ENCODE measurements at regions not wholly inside any gene's neighbourhood (a gene's known extent, or its start where the extent isn't known, plus 50 kb on each side); places are given as distances from the start of the nearest gene placed in this dataset.

- H3K4me3 ChIP-seq = no peak overlapping the region
- no peaks in the 10 kb centered on the region for H3K79me2 ChIP-seq (ENCODE audit: low read depth)
- peaks cover 4% of the 10 kb centered on the region for H3K4me1 Mint-ChIP-seq
- H3K27me3 Mint-ChIP-seq (ENCODE audit: insufficient read depth, low read depth) = peaks cover 9% of the 10 kb centered on the region
- no peaks in the 10 kb centered on the region for H4K20me1 ChIP-seq (ENCODE audit: low read depth)
- H2AFZ ChIP-seq (replicated peaks) = peak overlapping the region; percentile 89
- DNase-seq (ENCODE audit: low spot score) = no peak
- no peak overlapping the region for H3K27ac ChIP-seq
- no peaks in the 10 kb centered on the region for H3K9me3 ChIP-seq (ENCODE audit: low read depth)
- H3K36me3 ChIP-seq = no peaks in the 10 kb centered on the region
- peaks cover 3% of the 10 kb centered on the region for H3K9me3 Mint-ChIP-seq
- H3K36me3 Mint-ChIP-seq = no peaks in the 10 kb centered on the region
- H3K9ac ChIP-seq = no peak overlapping the region
- H3K4me2 ChIP-seq = no peak overlapping the region
- no peak overlapping the region for H3K27ac Mint-ChIP-seq
- peaks cover 3% of the 10 kb centered on the region for H3F3A ChIP-seq (ENCODE audit: low read depth)
- H3K27me3 ChIP-seq = no peaks in the 10 kb centered on the region
- no peak overlapping the region for H3K4me3 Mint-ChIP-seq
- H3K4me1 ChIP-seq = peaks cover 5% of the 10 kb centered on the region
- TF ChIP-seq EZH2phosphoT487 (IDR thresholded peaks at IDR 0.05) = no peak
- TF ChIP-seq CTCF (IDR thresholded peaks at IDR 0.05) = no peak
- TF ChIP-seq EZH2 (IDR thresholded peaks at IDR 0.05) = no peak
These were observed 214.4 kb upstream of the PRKCQ start for GRCh38 chr10:6794441-6794840.

- Histone ChIP-seq H3K9me3 (ENCODE audit: low read depth) (no peaks in the 10 kb centered on the region), H3K36me3 (no peaks in the 10 kb centered on the region), H3K9ac (no peak overlapping the region), H3K4me3 (no peak overlapping the region), H3K4me1 (peaks cover 12% of the 10 kb centered on the region), H3K4me2 (no peak overlapping the region), H4K20me1 (ENCODE audit: low read depth) (no peaks in the 10 kb centered on the region), H3K27me3 (no peaks in the 10 kb centered on the region), H3K27ac (no peak overlapping the region), H3K79me2 (ENCODE audit: low read depth) (no peaks in the 10 kb centered on the region), H3F3A (ENCODE audit: low read depth) (no peaks in the 10 kb centered on the region), H2AFZ (replicated peaks) (no peak overlapping the region)
- H3K27me3 Mint-ChIP-seq (ENCODE audit: insufficient read depth, low read depth) = no peaks in the 10 kb centered on the region
- H3K9me3 Mint-ChIP-seq = no peaks in the 10 kb centered on the region
- no peaks in the 10 kb centered on the region for H3K36me3 Mint-ChIP-seq
- TF ChIP-seq CTCF (IDR thresholded peaks at IDR 0.05) (no peak), EZH2 (IDR thresholded peaks at IDR 0.05) (no peak), EZH2phosphoT487 (IDR thresholded peaks at IDR 0.05) (no peak)
- no peak for DNase-seq (ENCODE audit: low spot score)
- H3K4me1 Mint-ChIP-seq = peaks cover 2% of the 10 kb centered on the region
- no peak overlapping the region for H3K27ac Mint-ChIP-seq
- H3K4me3 Mint-ChIP-seq = no peak overlapping the region
These were observed 208.7 kb upstream of the PRKCQ start for GRCh38 chr10:6788731-6789130.

GRCh38 chr10:6788231-6788630 lies 208.2 kb upstream of the PRKCQ start:
- Histone ChIP-seq H3F3A (ENCODE audit: low read depth) (no peaks in the 10 kb centered on the region), H3K4me1 (peaks cover 12% of the 10 kb centered on the region), H3K27me3 (no peaks in the 10 kb centered on the region), H2AFZ (replicated peaks) (no peak overlapping the region), H3K27ac (no peak overlapping the region), H3K9ac (no peak overlapping the region), H3K4me3 (no peak overlapping the region), H3K79me2 (ENCODE audit: low read depth) (no peaks in the 10 kb centered on the region), H4K20me1 (ENCODE audit: low read depth) (no peaks in the 10 kb centered on the region), H3K9me3 (ENCODE audit: low read depth) (no peaks in the 10 kb centered on the region), H3K4me2 (no peak overlapping the region), H3K36me3 (no peaks in the 10 kb centered on the region)
- no peak for TF ChIP-seq CTCF (IDR thresholded peaks at IDR 0.05)
- TF ChIP-seq EZH2 (IDR thresholded peaks at IDR 0.05) = no peak
- no peak for TF ChIP-seq EZH2phosphoT487 (IDR thresholded peaks at IDR 0.05)
- Mint-ChIP-seq H3K4me3 (no peak overlapping the region), H3K27me3 (ENCODE audit: insufficient read depth, low read depth) (no peaks in the 10 kb centered on the region), H3K9me3 (no peaks in the 10 kb centered on the region), H3K36me3 (no peaks in the 10 kb centered on the region), H3K4me1 (peaks cover 5% of the 10 kb centered on the region), H3K27ac (no peak overlapping the region)
- no peak for DNase-seq (ENCODE audit: low spot score)

Measured in neural progenitor cell (in vitro differentiated cells).